ENCODE measurements at regions not wholly inside any gene's neighbourhood (a gene's known extent, or its start where the extent isn't known, plus 50 kb on each side); places are given as distances from the start of the nearest gene placed in this dataset.

GRCh38 chr22:25360411-25360810, 141.0 kb downstream of the CRYBB2 start:
- ATAC-seq (ENCODE audit: low read depth) (no peak), DNase-seq (no peak)
- ChIA-PET CTCF (no interaction called here), POLR2A (ENCODE audit: unreplicated experiment) (no interaction called here)
- BruUV-seq (replicated peaks): no TSS peak
- Histone ChIP-seq H2BK15ac (ENCODE audit: low read depth, low read length) (no peak overlapping the region), H3K23ac (ENCODE audit: low read depth, low read length) (no peak overlapping the region), H3K79me1 (ENCODE audit: low read depth in 1 of 2, low read length in 2 of 2) (peaks cover 3 to 30% of the 10 kb centered on the region in 2 experiments; a peak in 1 of 4 replicates), H3K27ac (ENCODE audit: insufficient read depth, low read length) (no peak overlapping the region), H3K4me3 (ENCODE audit: insufficient read depth, low read depth, low read length) (no peak overlapping the region), H2BK20ac (ENCODE audit: low read depth, low read length) (no peak overlapping the region), H4K8ac (ENCODE audit: low read depth in 2 of 2, low read length in 2 of 2) (no peak overlapping the region), H2AFZ (replicated peaks; ENCODE audit: low read length, poor library complexity) (no peak overlapping the region), H3K9ac (ENCODE audit: low read depth, low read length) (no peak overlapping the region), H3K14ac (replicated peaks; ENCODE audit: low read depth, low read length) (no peak overlapping the region), H3K4me1 (ENCODE audit: control insufficient read depth, insufficient read depth, low read length) (peaks cover 9% of the 10 kb centered on the region; the same call in 1 of the 2 replicates), H3K27me3 (ENCODE audit: control insufficient read depth, insufficient read depth, low read length) (no peaks in the 10 kb centered on the region), H2BK120ac (ENCODE audit: low read depth, low read length) (no peak overlapping the region), H3K18ac (ENCODE audit: low read depth, low read length) (no peak overlapping the region), H2AK9ac (replicated peaks; ENCODE audit: low read depth, low read length, poor library complexity) (no peak overlapping the region), H3K4me2 (ENCODE audit: low read depth, low read length) (no peak overlapping the region), H3K4ac (ENCODE audit: low read depth, low read length) (no peak overlapping the region), H3K56ac (ENCODE audit: extremely low read depth, insufficient read depth, low read length) (no peak overlapping the region), H2BK5ac (ENCODE audit: low read depth, low read length, poor library complexity, severe bottlenecking) (no peak overlapping the region), H2AK5ac (ENCODE audit: low read depth, low read length) (no peak overlapping the region), H3K36me3 (ENCODE audit: control insufficient read depth, insufficient read depth, low read length) (peaks cover 37% of the 10 kb centered on the region), H4K20me1 (ENCODE audit: insufficient read depth, low read length) (peaks cover 26% of the 10 kb centered on the region), H3K9me3 (ENCODE audit: control insufficient read depth, insufficient read depth, low read length) (no peaks in the 10 kb centered on the region), H3K9me1 (ENCODE audit: insufficient read depth, low read length) (peaks cover 3% of the 10 kb centered on the region; the same call in 1 of the 2 replicates), H4K91ac (ENCODE audit: insufficient read depth, low read depth, low read length) (no peak overlapping the region), H4K5ac (ENCODE audit: low read depth, low read length) (no peak overlapping the region)
- WGBS, 2 experiments (ENCODE audit: extremely low coverage in 2 of 2, insufficient read length in 1 of 2): 92% methylated on average over 9 of the region's 12 CpGs; no CpG with 5 or more reads in 1 of the 2 experiments
- dilution Hi-C loops (cut with HindIII; ENCODE audit: low sequenced_read_pairs, unreplicated experiment) (no loop called here), intact Hi-C loops (cut with micrococcal nuclease) (no loop called here), in situ Hi-C loops (cut with MboI; ENCODE audit: low sequenced_read_pairs) (no loop called here)
- TF ChIP-seq CHD1 (IDR thresholded peaks at IDR 0.05; ENCODE audit: low read depth, low read length) (no peak), RFX5 (IDR thresholded peaks at IDR 0.05; ENCODE audit: low read depth, low read length) (no peak), CTCF (conservative IDR thresholded peaks at IDR 0.05; ENCODE audit: low read depth, low read length) (no peak), MAZ (IDR thresholded peaks at IDR 0.05; ENCODE audit: borderline replicate concordance, low read depth, low read length) (no peak), CEBPB (IDR thresholded peaks at IDR 0.05; ENCODE audit: low read depth, low read length) (no peak), ELK1 (IDR thresholded peaks at IDR 0.05; ENCODE audit: borderline replicate concordance, low read depth, low read length) (no peak), POLR2A (IDR thresholded peaks at IDR 0.05; ENCODE audit: low read depth, low read length) (no peak), NFE2L2 (IDR thresholded peaks at IDR 0.05; ENCODE audit: low read depth, low read length) (no peak), MAFK (IDR thresholded peaks at IDR 0.05; ENCODE audit: low read depth, low read length) (no peak), RCOR1 (IDR thresholded peaks at IDR 0.05; ENCODE audit: insufficient replicate concordance, low read length) (no peak), BHLHE40 (IDR thresholded peaks at IDR 0.05; ENCODE audit: low read depth, low read length) (no peak), FOS (IDR thresholded peaks at IDR 0.05; ENCODE audit: low read depth, low read length) (no peak)

All from IMR-90 (cell line).